OCI-LY3 (cell line): ENCODE measurements at regions not wholly inside any gene's neighbourhood (a gene's known extent, or its start where the extent isn't known, plus 50 kb on each side); places are given as distances from the start of the nearest gene placed in this dataset.

ENCODE experiments used
- CTCF ChIP-seq: fragments of 200-600, 300-600 bp; sonication (generic); IDR thresholded peaks from 2 replicates; pipeline ENCODE4 v1.5.1; 2014; ENCODE audit warnings: antibody characterized with exemption, low read length, low read depth
- EZH2phosphoT487 ChIP-seq: fragments of 200-600 bp; shearing (Covaris generic); IDR thresholded peaks from 2 replicates; pipeline ENCODE4 v1.6.1; 2018; ENCODE audit warnings: antibody characterized with exemption, mixed run types, low read depth

- TF ChIP-seq CTCF (no peak), EZH2phosphoT487 (no peak)
These were observed 1112.7 kb downstream of the LRFN5 start for GRCh38 chr14:42719391-42719790.
